ENCODE measurements at regions not wholly inside any gene's neighbourhood (a gene's known extent, or its start where the extent isn't known, plus 50 kb on each side); places are given as distances from the start of the nearest gene placed in this dataset.

GRCh38 chr1:68326481-68326880 is 94.2 kb upstream of the WLS start:
- no peaks in the 10 kb centered on the region for H3K4me1 ChIP-seq (ENCODE audit: insufficient read depth, low read length, poor library complexity, severe bottlenecking)
- H3F3A ChIP-seq (ENCODE audit: low read depth) = no peaks in the 10 kb centered on the region
- no peak overlapping the region for H3K4me2 ChIP-seq (ENCODE audit: low read depth, low read length, poor library complexity, severe bottlenecking)
- no peaks in the 10 kb centered on the region for H3K9me2 ChIP-seq (replicated peaks; ENCODE audit: low read depth, low read length)
- H4K20me1 ChIP-seq (ENCODE audit: insufficient read depth, low read length, poor library complexity, severe bottlenecking) = no peaks in the 10 kb centered on the region
- no peaks in the 10 kb centered on the region for H3K9me3 ChIP-seq (ENCODE audit: insufficient read depth, low read depth, low read length)
- TF ChIP-seq EZH2phosphoT487 (IDR thresholded peaks at IDR 0.05; ENCODE audit: borderline replicate concordance) (no peak), CTCF (conservative IDR thresholded peaks at IDR 0.05; ENCODE audit: low read length) (no peak)
- H3K27me3 ChIP-seq (ENCODE audit: insufficient read depth, low read length, poor library complexity, severe bottlenecking) = no peaks in the 10 kb centered on the region
- H3K4me3 ChIP-seq (ENCODE audit: low read length, poor library complexity, severe bottlenecking) = no peak overlapping the region
- H2AFZ ChIP-seq (ENCODE audit: low read length) = no peak overlapping the region
- H3K79me2 ChIP-seq (ENCODE audit: insufficient read depth, low read length) = no peaks in the 10 kb centered on the region
- H3K9ac ChIP-seq (ENCODE audit: low read depth, low read length, poor library complexity, severe bottlenecking) = no peak overlapping the region
- H3K36me3 ChIP-seq (ENCODE audit: insufficient read depth, low read length) = no peaks in the 10 kb centered on the region

DNA sequence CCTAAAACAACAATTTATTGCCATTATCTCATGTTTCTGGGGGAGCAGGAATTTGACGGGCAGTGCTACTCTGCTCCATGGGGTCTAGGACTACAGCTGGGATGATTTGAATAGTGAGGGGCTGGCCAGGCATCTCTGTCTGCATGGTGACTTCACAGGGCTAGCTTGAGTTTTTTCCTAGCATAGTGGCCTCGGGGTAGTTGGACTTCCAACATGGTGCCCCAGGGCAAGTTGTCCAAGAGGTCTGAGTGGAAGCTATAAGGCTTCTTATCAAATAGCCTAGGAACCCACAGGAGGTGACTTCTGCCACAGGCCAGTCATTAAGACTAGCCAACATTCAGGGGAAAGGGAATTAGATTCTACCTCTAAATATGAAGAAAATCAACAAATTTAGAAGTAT is 92.0 kb upstream of the WLS start:
- no peaks in the 10 kb centered on the region for H3K27me3 ChIP-seq (ENCODE audit: insufficient read depth, low read length, poor library complexity, severe bottlenecking)
- H3K79me2 ChIP-seq (ENCODE audit: insufficient read depth, low read length) = no peaks in the 10 kb centered on the region
- no peaks in the 10 kb centered on the region for H3K36me3 ChIP-seq (ENCODE audit: insufficient read depth, low read length)
- no peak overlapping the region for H3K9ac ChIP-seq (ENCODE audit: low read depth, low read length, poor library complexity, severe bottlenecking)
- H3K4me3 ChIP-seq (ENCODE audit: low read length, poor library complexity, severe bottlenecking) = no peak overlapping the region
- H4K20me1 ChIP-seq (ENCODE audit: insufficient read depth, low read length, poor library complexity, severe bottlenecking) = no peaks in the 10 kb centered on the region
- H3K9me3 ChIP-seq (ENCODE audit: insufficient read depth, low read depth, low read length) = no peaks in the 10 kb centered on the region
- H2AFZ ChIP-seq (ENCODE audit: low read length) = no peak overlapping the region
- no peaks in the 10 kb centered on the region for H3K9me2 ChIP-seq (replicated peaks; ENCODE audit: low read depth, low read length)
- H3K4me2 ChIP-seq (ENCODE audit: low read depth, low read length, poor library complexity, severe bottlenecking) = no peak overlapping the region
- TF ChIP-seq EZH2phosphoT487 (IDR thresholded peaks at IDR 0.05; ENCODE audit: borderline replicate concordance) (no peak), CTCF (conservative IDR thresholded peaks at IDR 0.05; ENCODE audit: low read length) (no peak)
- H3F3A ChIP-seq (ENCODE audit: low read depth) = no peaks in the 10 kb centered on the region
- H3K4me1 ChIP-seq (ENCODE audit: insufficient read depth, low read length, poor library complexity, severe bottlenecking) = no peaks in the 10 kb centered on the region

GRCh38 chr1:68322837-68323687 is 90.7 kb upstream of the WLS start:
- H3K36me3 ChIP-seq (ENCODE audit: insufficient read depth, low read length) = no peaks in the 10 kb centered on the region
- no peaks in the 10 kb centered on the region for H3K4me1 ChIP-seq (ENCODE audit: insufficient read depth, low read length, poor library complexity, severe bottlenecking)
- H3K4me2 ChIP-seq (ENCODE audit: low read depth, low read length, poor library complexity, severe bottlenecking) = no peak overlapping the region
- H3K9me3 ChIP-seq (ENCODE audit: insufficient read depth, low read depth, low read length) = no peaks in the 10 kb centered on the region
- no peak overlapping the region for H2AFZ ChIP-seq (ENCODE audit: low read length)
- H3K27me3 ChIP-seq (ENCODE audit: insufficient read depth, low read length, poor library complexity, severe bottlenecking) = no peaks in the 10 kb centered on the region
- no peaks in the 10 kb centered on the region for H3K9me2 ChIP-seq (replicated peaks; ENCODE audit: low read depth, low read length)
- H3F3A ChIP-seq (ENCODE audit: low read depth) = no peaks in the 10 kb centered on the region
- no peak overlapping the region for H3K4me3 ChIP-seq (ENCODE audit: low read length, poor library complexity, severe bottlenecking)
- H4K20me1 ChIP-seq (ENCODE audit: insufficient read depth, low read length, poor library complexity, severe bottlenecking) = no peaks in the 10 kb centered on the region
- H3K9ac ChIP-seq (ENCODE audit: low read depth, low read length, poor library complexity, severe bottlenecking) = no peak overlapping the region
- H3K79me2 ChIP-seq (ENCODE audit: insufficient read depth, low read length) = no peaks in the 10 kb centered on the region
- no peak for TF ChIP-seq CTCF (conservative IDR thresholded peaks at IDR 0.05; ENCODE audit: low read length)
- no peak for TF ChIP-seq EZH2phosphoT487 (IDR thresholded peaks at IDR 0.05; ENCODE audit: borderline replicate concordance)
